Mesodermal cell (in vitro differentiated cells): ENCODE measurements at regions not wholly inside any gene's neighbourhood (a gene's known extent, or its start where the extent isn't known, plus 50 kb on each side); places are given as distances from the start of the nearest gene placed in this dataset.
"Not testable (repeated sequence)": the region's sequence is repeated elsewhere in the genome, so short reads cannot be mapped to it uniquely, and the experiment has no call there.

Source experiments
- H3K27ac ChIP-seq: 2 replicates; pipeline ENCODE4 v1.7.0; 2013; ENCODE audit warnings: mild to moderate bottlenecking, low read depth, low read length, moderate library complexity; ENCODE audit not compliant: severe bottlenecking
- H3K36me3 ChIP-seq: 2 replicates; pipeline ENCODE4 v1.7.1; 2013; ENCODE audit warnings: mild to moderate bottlenecking, low read length, moderate library complexity; ENCODE audit not compliant: control insufficient read depth, insufficient read depth
- H3K4me1 ChIP-seq: one replicate; pipeline ENCODE4 v1.7.1; 2013; ENCODE audit warnings: mild to moderate bottlenecking, low read length; ENCODE audit not compliant: insufficient read depth, control insufficient read depth, poor library complexity, severe bottlenecking
- H3K4me3 ChIP-seq: 2 replicates; pipeline ENCODE4 v1.7.0; 2013; ENCODE audit warnings: low read length, control low read depth, mild to moderate bottlenecking; ENCODE audit not compliant: insufficient read depth, poor library complexity, severe bottlenecking; ENCODE audit errors: extremely low read depth
- H3K9me3 ChIP-seq: 2 replicates; pipeline ENCODE4 v1.7.1; 2013; ENCODE audit warnings: mild to moderate bottlenecking, low read length, moderate library complexity; ENCODE audit not compliant: control insufficient read depth
- WGBS, 2 experiments: methylation state at CpG; one replicate each; pipeline ENCODE4 v1.1.5; 2013; ENCODE audit warnings: missing lambda C conversion rate in 2 of 2; ENCODE audit not compliant: insufficient coverage in 2 of 2; 5-methylcytosine and 5-hydroxymethylcytosine counted together

- not testable (repeated sequence) for H3K4me3 ChIP-seq, H3K4me1 ChIP-seq, H3K9me3 ChIP-seq, H3K36me3 ChIP-seq, H3K27ac ChIP-seq
- WGBS, 2 experiments = no CpG with 5 or more reads among the region's 5 CpGs
These were observed 84.5 kb upstream of the FBXO28 start for GRCh38 chr1:224029286-224030025.

- H3K36me3 ChIP-seq, H3K9me3 ChIP-seq, H3K4me3 ChIP-seq, H3K4me1 ChIP-seq, H3K27ac ChIP-seq: not testable (repeated sequence)
- 100% methylated on average over 1 of the region's 3 CpGs; no CpG with 5 or more reads in 1 of the 2 experiments for WGBS, 2 experiments
These were observed 85.1 kb upstream of the FBXO28 start for GRCh38 chr1:224028802-224029201.

GRCh38 chr1:224023122-224023521, 90.8 kb upstream of the FBXO28 start:
- WGBS, 2 experiments = no CpG with 5 or more reads among the region's 3 CpGs
- H3K27ac ChIP-seq, H3K9me3 ChIP-seq, H3K36me3 ChIP-seq, H3K4me1 ChIP-seq, H3K4me3 ChIP-seq: not testable (repeated sequence)

- not testable (repeated sequence) for H3K9me3 ChIP-seq, H3K4me3 ChIP-seq, H3K4me1 ChIP-seq, H3K27ac ChIP-seq, H3K36me3 ChIP-seq
- WGBS, 2 experiments = no CpG with 5 or more reads among the region's 7 CpGs
These were observed 91.5 kb upstream of the FBXO28 start for GRCh38 chr1:224022249-224022970.

- H3K4me3 ChIP-seq, H3K9me3 ChIP-seq, H3K27ac ChIP-seq, H3K36me3 ChIP-seq, H3K4me1 ChIP-seq: not testable (repeated sequence)
- no CpG with 5 or more reads among the region's 3 CpGs for WGBS, 2 experiments
These were observed 94.0 kb upstream of the FBXO28 start for GRCh38 chr1:224019866-224020265.

- H3K36me3 ChIP-seq, H3K27ac ChIP-seq, H3K4me3 ChIP-seq, H3K4me1 ChIP-seq: not testable (repeated sequence)
- WGBS, 2 experiments = 89% methylated on average over 8 of the region's 8 CpGs
- peaks cover 37% of the 10 kb centered on the region for H3K9me3 ChIP-seq
These were observed 98.1 kb upstream of the FBXO28 start for GRCh38 chr1:224015782-224016181.

- Histone ChIP-seq H3K27ac (no peak overlapping the region), H3K36me3 (no peaks in the 10 kb centered on the region), H3K9me3 (peaks cover 37% of the 10 kb centered on the region), H3K4me1 (no peaks in the 10 kb centered on the region), H3K4me3 (no peak overlapping the region)
- 90 to 93% methylated on average over 7 of the region's 7 CpGs for WGBS, 2 experiments
These were observed 99.6 kb upstream of the FBXO28 start for GRCh38 chr1:224014330-224014649.

- H3K36me3 ChIP-seq = not testable (repeated sequence)
These were observed 100.1 kb upstream of the FBXO28 start for GRCh38 chr1:224013626-224014329.

GRCh38 chr1:224012807-224013434, 101.0 kb upstream of the FBXO28 start:
- 87 to 89% methylated on average over 19 of the region's 19 CpGs for WGBS, 2 experiments
- not testable (repeated sequence) for H3K27ac ChIP-seq, H3K36me3 ChIP-seq, H3K4me3 ChIP-seq, H3K4me1 ChIP-seq
- peaks cover 37% of the 10 kb centered on the region for H3K9me3 ChIP-seq

More at GRCh38 chr1:224013626-224014329, 100.1 kb upstream of the FBXO28 start:
- not testable (repeated sequence) for H3K4me1 ChIP-seq, H3K4me3 ChIP-seq, H3K27ac ChIP-seq
- WGBS, 2 experiments = 84 to 88% methylated on average over 26 to 28 of the region's 28 CpGs
- peaks cover 37% of the 10 kb centered on the region for H3K9me3 ChIP-seq

- H3K36me3 ChIP-seq, H3K27ac ChIP-seq, H3K4me1 ChIP-seq, H3K4me3 ChIP-seq: not testable (repeated sequence)
- peaks cover 37% of the 10 kb centered on the region for H3K9me3 ChIP-seq
- WGBS, 2 experiments = 77 to 92% methylated on average over 14 to 15 of the region's 15 CpGs
These were observed 101.7 kb upstream of the FBXO28 start for GRCh38 chr1:224012162-224012561.
